ENCODE measurements at regions not wholly inside any gene's neighbourhood (a gene's known extent, or its start where the extent isn't known, plus 50 kb on each side); places are given as distances from the start of the nearest gene placed in this dataset.
A peak's percentile ranks its signal among the peaks of the same experiment; 100 is the strongest.

- Histone ChIP-seq H3K27ac (peak overlapping the region in 2 of 4 donors; percentile 10 to 18), H3K4me3 (no peak overlapping the region), H3K4me1 (peaks cover 0 to 17% (median 0%) of the 10 kb centered on the region in 3 donors), H3K36me3 (no peaks in the 10 kb centered on the region), H3K9me3 (peaks cover 0 to 6% (median 4%) of the 10 kb centered on the region in 3 donors), H3K27me3 (no peaks in the 10 kb centered on the region)
- no peak for TF ChIP-seq POLR2A (IDR thresholded peaks at IDR 0.05)
- TF ChIP-seq CTCF (IDR thresholded peaks at IDR 0.05), result no peak
- intact Hi-C loops (cut with DNase I), result no loop called here
- DNase-seq, result no peak
Measured at GRCh38 chr3:152656972-152657355, 178.0 kb upstream of the P2RY1 start.

DNA sequence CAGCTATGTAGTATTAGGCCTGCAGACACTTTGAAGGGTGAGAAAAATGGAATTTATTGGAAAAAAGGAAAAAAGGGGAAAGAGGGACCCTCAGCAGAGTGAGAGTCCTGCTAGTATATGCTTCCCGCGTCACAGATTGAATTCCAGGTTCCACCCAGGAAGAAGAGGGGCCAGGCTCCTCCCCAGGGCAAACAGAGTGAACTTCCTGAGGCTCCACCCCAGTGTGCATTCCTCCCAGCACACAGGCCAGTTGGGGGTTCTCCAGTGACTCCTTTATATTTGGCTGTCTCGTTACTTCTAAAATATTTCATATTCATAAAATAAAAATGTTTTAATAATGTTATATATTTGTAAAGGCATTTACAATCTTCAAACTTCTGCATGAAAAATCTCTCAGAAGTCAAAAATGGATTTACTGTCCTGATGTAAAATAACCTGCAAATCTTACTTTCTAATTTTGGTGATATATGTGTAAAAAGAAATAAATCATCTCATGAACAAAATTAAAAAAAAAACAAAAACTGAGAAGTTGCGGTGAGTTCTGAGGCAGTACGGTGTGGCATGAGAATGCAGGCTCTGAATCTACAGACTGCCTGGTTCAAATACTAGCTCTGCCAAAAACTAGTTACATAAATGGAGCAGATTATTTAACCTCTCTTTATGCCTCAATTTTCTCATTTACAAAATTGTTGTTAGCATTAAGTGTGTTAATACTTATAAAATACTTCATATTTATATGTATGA, 175.8 kb upstream of the P2RY1 start:
- no peak for TF ChIP-seq CTCF (IDR thresholded peaks at IDR 0.05)
- TF ChIP-seq POLR2A (IDR thresholded peaks at IDR 0.05), result no peak
- DNase-seq, result no peak
- 66 to 80% methylated on average over 5 of the region's 5 CpGs for WGBS, 2 donors
- Histone ChIP-seq H3K36me3 (no peaks in the 10 kb centered on the region), H3K4me3 (no peak overlapping the region), H3K9me3 (peaks cover 0 to 6% (median 4%) of the 10 kb centered on the region in 3 donors), H3K27ac (no peak overlapping the region), H3K27me3 (no peaks in the 10 kb centered on the region), H3K4me1 (peaks cover 0 to 17% (median 0%) of the 10 kb centered on the region in 3 donors)
- intact Hi-C loops (cut with DNase I), result no loop called here

DNA sequence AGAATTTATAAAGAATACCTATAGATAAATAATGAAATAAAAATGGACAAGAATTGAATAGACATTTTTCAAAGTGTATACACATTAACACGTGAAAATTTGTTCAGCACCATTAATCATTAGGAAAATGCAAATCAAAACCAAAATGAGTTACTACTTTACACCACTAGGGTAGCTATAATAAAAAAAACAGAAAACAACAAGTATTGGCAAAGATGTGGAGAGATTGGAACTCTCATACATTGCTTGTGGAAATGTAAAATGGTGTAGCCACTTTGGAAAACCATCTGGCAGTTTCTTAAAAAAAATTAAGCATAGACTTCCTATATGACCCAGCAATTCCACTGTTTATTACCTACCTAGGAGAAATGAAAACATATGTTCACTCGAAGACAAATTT, 172.8 kb upstream of the P2RY1 start:
- WGBS, 2 donors, result 61 to 72% methylated on average over 2 of the region's 2 CpGs
- peaks cover 0 to 20% (median 0%) of the 10 kb centered on the region in 3 donors for H3K4me1 ChIP-seq
- peaks cover 0 to 6% (median 4%) of the 10 kb centered on the region in 3 donors for H3K9me3 ChIP-seq
- intact Hi-C loops (cut with DNase I), result no loop called here
- no peaks in the 10 kb centered on the region for H3K36me3 ChIP-seq
- no peak for DNase-seq
- H3K27ac ChIP-seq, result no peak overlapping the region
- TF ChIP-seq CTCF (IDR thresholded peaks at IDR 0.05), result peak in 1 of 6 experiments; percentile 12
- TF ChIP-seq POLR2A (IDR thresholded peaks at IDR 0.05), result no peak
- H3K27me3 ChIP-seq, result no peaks in the 10 kb centered on the region
- H3K4me3 ChIP-seq, result no peak overlapping the region

DNA sequence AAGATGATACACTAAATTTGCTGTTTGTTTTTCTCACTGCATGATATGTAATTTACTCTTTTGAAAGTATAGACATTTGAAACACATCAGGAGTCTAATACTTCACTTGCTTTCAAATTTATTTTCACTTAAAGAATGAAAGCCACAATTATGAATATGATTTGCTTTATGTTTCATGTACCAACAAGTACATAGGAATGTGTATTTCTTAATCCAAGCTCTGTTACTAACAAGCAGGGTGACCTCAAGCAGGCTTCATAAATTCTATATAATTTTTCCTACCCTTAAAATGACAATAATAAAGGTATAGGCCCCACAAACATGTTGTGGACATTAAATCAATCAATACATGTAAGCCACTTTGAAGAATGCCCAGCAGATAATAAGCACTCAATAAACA, 170.2 kb upstream of the P2RY1 start:
- no peaks in the 10 kb centered on the region for H3K36me3 ChIP-seq
- H3K9me3 ChIP-seq, result peaks cover 0 to 6% (median 4%) of the 10 kb centered on the region in 3 donors
- no peak for TF ChIP-seq CTCF (IDR thresholded peaks at IDR 0.05)
- no peak for TF ChIP-seq POLR2A (IDR thresholded peaks at IDR 0.05)
- H3K27ac ChIP-seq, result no peak overlapping the region
- intact Hi-C loops (cut with DNase I), result no loop called here
- DNase-seq, result no peak
- H3K4me3 ChIP-seq, result no peak overlapping the region
- peaks cover 0 to 14% (median 0%) of the 10 kb centered on the region in 3 donors for H3K4me1 ChIP-seq
- H3K27me3 ChIP-seq, result no peaks in the 10 kb centered on the region

DNA sequence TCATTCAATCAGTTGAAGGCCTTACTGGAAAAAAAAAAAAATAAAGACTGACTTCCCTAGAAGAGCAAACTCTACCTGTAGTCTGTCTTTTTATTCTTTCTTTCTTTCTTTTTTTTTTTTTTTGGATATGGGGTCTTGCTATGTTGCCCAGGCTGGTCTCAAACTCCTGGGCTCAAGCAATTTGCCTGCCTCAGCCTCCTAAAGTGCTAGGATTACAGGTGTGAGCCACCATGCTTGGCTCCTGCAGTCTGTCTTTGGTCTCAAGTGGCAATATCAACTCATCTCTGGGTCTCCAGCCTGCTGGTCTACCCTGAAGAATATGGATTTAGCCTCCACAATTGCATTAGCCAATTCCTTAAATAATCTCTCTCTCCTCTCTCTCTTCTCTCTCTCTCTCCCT, 167.7 kb upstream of the P2RY1 start:
- H3K4me1 ChIP-seq, result peaks cover 0 to 17% (median 0%) of the 10 kb centered on the region in 3 donors
- no peak overlapping the region for H3K27ac ChIP-seq
- no peaks in the 10 kb centered on the region for H3K36me3 ChIP-seq
- H3K27me3 ChIP-seq, result no peaks in the 10 kb centered on the region
- TF ChIP-seq POLR2A (IDR thresholded peaks at IDR 0.05) (no peak), CTCF (IDR thresholded peaks at IDR 0.05) (no peak)
- DNase-seq, result no peak
- no peak overlapping the region for H3K4me3 ChIP-seq
- H3K9me3 ChIP-seq, result no peaks in the 10 kb centered on the region
- intact Hi-C loops (cut with DNase I), result no loop called here

Data from esophagus squamous epithelium (tissue), 5 donors.